Fibroblast of lung (primary cell): ENCODE measurements at regions not wholly inside any gene's neighbourhood (a gene's known extent, or its start where the extent isn't known, plus 50 kb on each side); places are given as distances from the start of the nearest gene placed in this dataset.

Experiments
- DNase-seq, 2 donors: peaks; one replicate each; pipeline versions ENCODE4 v3.0.0 to v3.0.0-alpha.2; 2010; ENCODE audit warnings: low read depth in 2 of 2
- H2AFZ ChIP-seq: 2 replicates; pipeline ENCODE4 v1.5.1; 2012; ENCODE audit warnings: low read length, control low read depth, inconsistent platforms
- H3K27ac ChIP-seq: 2 replicates; pipeline ENCODE4 v1.5.1; 2011; ENCODE audit warnings: low read length, control low read depth; ENCODE audit not compliant: insufficient read depth
- H3K27me3 ChIP-seq: 2 replicates; pipeline ENCODE4 v1.5.1; 2011; ENCODE audit warnings: mild to moderate bottlenecking, low read length; ENCODE audit not compliant: control insufficient read depth, insufficient read depth
- H3K36me3 ChIP-seq: 2 replicates; pipeline ENCODE4 v1.5.1; 2011; ENCODE audit warnings: low read length; ENCODE audit not compliant: control insufficient read depth, insufficient read depth
- H3K4me1 ChIP-seq: 2 replicates; pipeline ENCODE4 v1.5.1; 2011; ENCODE audit warnings: low read length; ENCODE audit not compliant: control insufficient read depth, insufficient read depth; ENCODE audit errors: extremely low read depth
- H3K4me2 ChIP-seq: 2 replicates; pipeline ENCODE4 v1.5.1; 2011; ENCODE audit warnings: low read length, control low read depth; ENCODE audit not compliant: insufficient read depth; ENCODE audit errors: extremely low read depth
- H3K4me3 ChIP-seq, 4 experiments: fragments of 200-600 bp in 1 of 4; sonication (generic) in 1 of 4; replicated peaks in 1 of 4; 2 replicates each; pipeline ENCODE4 v1.5.1; 2011 to 2016; ENCODE audit warnings: low read length in 4 of 4, low read depth in 3 of 4, mild to moderate bottlenecking in 3 of 4, control low read depth in 2 of 4, inconsistent platforms in 1 of 4, mixed read lengths in 1 of 4; ENCODE audit not compliant: insufficient read depth in 1 of 4; ENCODE audit errors: control extremely low read depth in 1 of 4
- H3K79me2 ChIP-seq: 2 replicates; pipeline ENCODE4 v1.5.1; 2012; ENCODE audit warnings: mild to moderate bottlenecking, low read length, inconsistent platforms; ENCODE audit not compliant: control insufficient read depth, insufficient read depth
- H3K9ac ChIP-seq: 2 replicates; pipeline ENCODE4 v1.5.1; 2011; ENCODE audit warnings: mild to moderate bottlenecking, low read length, control low read depth; ENCODE audit not compliant: insufficient read depth
- H3K9me3 ChIP-seq: 2 replicates; pipeline ENCODE4 v1.5.1; 2012; ENCODE audit warnings: low read depth, low read length; ENCODE audit not compliant: control insufficient read depth, insufficient read depth
- H4K20me1 ChIP-seq: 2 replicates; pipeline ENCODE4 v1.5.1; 2011; ENCODE audit warnings: low read length; ENCODE audit not compliant: control insufficient read depth, insufficient read depth; ENCODE audit errors: extremely low read depth
- EZH2 ChIP-seq: IDR thresholded peaks from 2 replicates; pipeline ENCODE4 v1.5.1; 2012; ENCODE audit warnings: low read length, control low read depth, mild to moderate bottlenecking; ENCODE audit errors: missing control alignments
- TF ChIP-seq, protein P1 (sequence below), 2 donors: IDR thresholded peaks in 1 of 2; conservative IDR thresholded peaks in 1 of 2; 1 replicate in 1 of 2; 2 replicates in 1 of 2; pipeline ENCODE4 v1.5.1; 2011 to 2012; ENCODE audit warnings: low read length in 2 of 2, control low read depth in 1 of 2, inconsistent platforms in 1 of 2, low read depth in 1 of 2, mild to moderate bottlenecking in 1 of 2

DNA sequence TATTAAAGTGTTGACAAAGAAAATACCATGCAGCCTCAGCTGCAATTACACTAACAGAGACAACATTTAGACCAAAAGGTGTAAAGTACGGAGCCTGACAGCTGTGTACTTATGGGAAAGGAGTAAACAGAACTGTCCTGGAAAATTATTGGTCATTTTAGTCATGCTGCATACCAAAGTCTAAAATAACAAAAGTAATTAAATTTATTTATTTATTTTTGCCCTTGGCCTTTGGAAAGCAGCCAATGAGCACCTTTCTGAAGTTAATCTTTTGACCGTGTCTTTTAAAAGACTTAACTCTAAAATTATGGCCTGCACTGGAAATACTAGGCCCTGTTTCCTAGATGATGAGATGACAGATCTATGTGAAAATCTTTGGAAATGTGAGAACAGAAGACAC is 597.6 kb downstream of the NXPH1 start:
- no peak overlapping the region for H3K27ac ChIP-seq
- no peaks in the 10 kb centered on the region for H4K20me1 ChIP-seq
- no peaks in the 10 kb centered on the region for H3K79me2 ChIP-seq
- no peaks in the 10 kb centered on the region for H3K27me3 ChIP-seq
- H3K36me3 ChIP-seq: no peaks in the 10 kb centered on the region
- H3K9me3 ChIP-seq: no peaks in the 10 kb centered on the region
- no peak for TF ChIP-seq EZH2
- TF ChIP-seq, protein P1, sequence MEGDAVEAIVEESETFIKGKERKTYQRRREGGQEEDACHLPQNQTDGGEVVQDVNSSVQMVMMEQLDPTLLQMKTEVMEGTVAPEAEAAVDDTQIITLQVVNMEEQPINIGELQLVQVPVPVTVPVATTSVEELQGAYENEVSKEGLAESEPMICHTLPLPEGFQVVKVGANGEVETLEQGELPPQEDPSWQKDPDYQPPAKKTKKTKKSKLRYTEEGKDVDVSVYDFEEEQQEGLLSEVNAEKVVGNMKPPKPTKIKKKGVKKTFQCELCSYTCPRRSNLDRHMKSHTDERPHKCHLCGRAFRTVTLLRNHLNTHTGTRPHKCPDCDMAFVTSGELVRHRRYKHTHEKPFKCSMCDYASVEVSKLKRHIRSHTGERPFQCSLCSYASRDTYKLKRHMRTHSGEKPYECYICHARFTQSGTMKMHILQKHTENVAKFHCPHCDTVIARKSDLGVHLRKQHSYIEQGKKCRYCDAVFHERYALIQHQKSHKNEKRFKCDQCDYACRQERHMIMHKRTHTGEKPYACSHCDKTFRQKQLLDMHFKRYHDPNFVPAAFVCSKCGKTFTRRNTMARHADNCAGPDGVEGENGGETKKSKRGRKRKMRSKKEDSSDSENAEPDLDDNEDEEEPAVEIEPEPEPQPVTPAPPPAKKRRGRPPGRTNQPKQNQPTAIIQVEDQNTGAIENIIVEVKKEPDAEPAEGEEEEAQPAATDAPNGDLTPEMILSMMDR (conservative IDR thresholded peaks at IDR 0.05 in 1 of 2, IDR thresholded peaks at IDR 0.05 in 1 of 2; ENCODE audit: low read depth in 1 of 2, low read length in 2 of 2): no peak
- H3K4me1 ChIP-seq: no peaks in the 10 kb centered on the region
- H3K4me2 ChIP-seq: no peak overlapping the region
- no peak for DNase-seq
- no peak overlapping the region for H2AFZ ChIP-seq
- no peak overlapping the region for H3K4me3 ChIP-seq
- no peak overlapping the region for H3K9ac ChIP-seq

DNA sequence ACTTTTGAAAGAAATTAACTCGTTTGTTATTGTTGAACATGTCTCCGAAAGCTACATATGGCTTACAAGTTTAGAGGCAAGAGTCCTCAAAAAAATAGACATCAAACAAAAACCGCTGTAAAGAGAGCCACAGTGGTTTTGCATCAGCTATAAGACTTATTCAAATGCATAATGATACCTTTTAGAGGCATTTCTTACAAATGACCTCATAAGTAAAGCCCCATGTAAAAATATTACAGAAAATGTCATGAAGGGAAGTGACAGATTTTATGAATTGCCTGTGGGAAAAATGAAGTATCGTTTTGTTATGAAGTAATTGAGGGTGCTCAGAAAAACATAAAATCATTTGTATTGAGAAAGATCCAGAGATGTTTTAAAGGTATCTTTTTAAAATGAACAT is 598.0 kb downstream of the NXPH1 start:
- H3K9ac ChIP-seq: no peak overlapping the region
- H3K27ac ChIP-seq: no peak overlapping the region
- DNase-seq: no peak
- no peak overlapping the region for H3K4me3 ChIP-seq
- no peaks in the 10 kb centered on the region for H3K79me2 ChIP-seq
- no peaks in the 10 kb centered on the region for H3K36me3 ChIP-seq
- TF ChIP-seq, protein P1 (conservative IDR thresholded peaks at IDR 0.05 in 1 of 2, IDR thresholded peaks at IDR 0.05 in 1 of 2; ENCODE audit: low read depth in 1 of 2, low read length in 2 of 2): no peak
- TF ChIP-seq EZH2: no peak
- H4K20me1 ChIP-seq: no peaks in the 10 kb centered on the region
- H3K4me1 ChIP-seq: no peaks in the 10 kb centered on the region
- no peak overlapping the region for H3K4me2 ChIP-seq
- H3K27me3 ChIP-seq: no peaks in the 10 kb centered on the region
- no peaks in the 10 kb centered on the region for H3K9me3 ChIP-seq
- H2AFZ ChIP-seq: no peak overlapping the region

DNA sequence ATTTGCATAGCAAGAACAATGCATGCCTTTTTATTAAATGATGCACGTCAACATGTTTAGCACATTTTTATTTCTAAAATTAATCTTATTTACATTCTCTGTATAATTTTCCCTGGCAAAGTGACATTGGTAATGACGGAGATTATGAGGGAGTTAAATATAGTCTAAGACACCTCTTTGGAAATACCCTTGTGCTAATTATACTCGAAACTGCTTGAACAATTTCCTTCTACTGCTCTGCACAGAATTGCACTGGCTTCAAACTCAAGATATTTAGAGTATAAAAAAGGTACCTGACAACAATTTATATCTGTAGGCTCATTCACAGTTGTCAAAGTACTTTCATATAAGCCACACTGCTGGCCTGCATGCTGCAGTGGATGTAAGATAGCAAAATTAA is 602.7 kb downstream of the NXPH1 start:
- TF ChIP-seq EZH2: no peak
- TF ChIP-seq, protein P1 (conservative IDR thresholded peaks at IDR 0.05 in 1 of 2, IDR thresholded peaks at IDR 0.05 in 1 of 2; ENCODE audit: low read depth in 1 of 2, low read length in 2 of 2): no peak
- Histone ChIP-seq H3K27me3 (no peaks in the 10 kb centered on the region), H3K9ac (no peak overlapping the region), H2AFZ (no peak overlapping the region), H3K79me2 (no peaks in the 10 kb centered on the region), H4K20me1 (no peaks in the 10 kb centered on the region), H3K4me3 (no peak overlapping the region), H3K27ac (no peak overlapping the region), H3K4me1 (no peaks in the 10 kb centered on the region), H3K36me3 (no peaks in the 10 kb centered on the region), H3K9me3 (no peaks in the 10 kb centered on the region), H3K4me2 (no peak overlapping the region)
- DNase-seq: no peak
